HCT116 (cell line): ENCODE measurements at regions not wholly inside any gene's neighbourhood (a gene's known extent, or its start where the extent isn't known, plus 50 kb on each side); places are given as distances from the start of the nearest gene placed in this dataset.
"Not testable (repeated sequence)": the region's sequence is repeated elsewhere in the genome, so short reads cannot be mapped to it uniquely, and the experiment has no call there.

ENCODE experiments used
- ATAC-seq: fragments of 200-7000 bp; cut with Tn5 transposase; 2 replicates; pipeline ENCODE4 v1.9.1; 2020; ENCODE audit warnings: mild to moderate bottlenecking, moderate library complexity
- BruUV-seq: library from RNA; stranded (reverse); fragments of 400-500 nt; replicated peaks from 2 replicates; lab custom pipeline; 2021; lab: Mats Ljungman, UMichigan
- CTCF ChIA-PET: fragments of 300-600 bp; sonication (Branson Sonifier 250); formaldehyde crosslinking; loops from one replicate; lab custom pipeline; 2021; ENCODE audit warnings: antibody characterized with exemption; lab: Charles Lee
- POLR2A ChIA-PET: fragments of 300-600, 350-600 bp; sonication (Branson Sonifier 250); formaldehyde crosslinking; loops from one replicate; lab custom pipeline; 2021; ENCODE audit warnings: antibody characterized with exemption; lab: Charles Lee
- RAD21 ChIA-PET, 2 experiments: fragments of 300-600 bp; sonication (Branson Sonifier 250); formaldehyde crosslinking; loops; one replicate each; lab custom pipeline; 2023; ENCODE audit warnings: low total read pairs in 2 of 2; ENCODE audit not compliant: uncharacterized antibody in 2 of 2, unreplicated experiment in 2 of 2, low non-redundant PET in 1 of 2; lab: Charles Lee
- DNase-seq: peaks from one replicate; pipeline ENCODE4 v3.0.0-alpha.2; 2010; ENCODE audit warnings: low read depth, low spot score
- H2AFZ ChIP-seq: fragments of 200-600 bp; shearing (Covaris generic), sonication (generic); 2 replicates; pipeline ENCODE4 v1.6.1; 2017; ENCODE audit warnings: low read depth, mixed run types, mixed read lengths, antibody characterized with exemption, low read length; ENCODE audit not compliant: poor library complexity, severe bottlenecking
- H3K27ac ChIP-seq: 2 replicates; pipeline ENCODE4 v1.5.1; 2012; ENCODE audit warnings: low read depth, low read length
- H3K27me3 ChIP-seq: fragments of 200-600 bp; sonication (generic); 2 replicates; pipeline ENCODE4 v1.6.1; 2016; ENCODE audit warnings: mixed run types, low read length, mixed read lengths; ENCODE audit not compliant: insufficient read depth
- H3K36me3 ChIP-seq, 2 experiments: fragments of 200-500 bp in 1 of 2; fragments of 200-600 bp in 1 of 2; sonication (Bioruptor generic) in 1 of 2; sonication (generic) in 1 of 2; 2 replicates each; pipeline versions ENCODE4 v1.5.1 to v1.6.1; 2014 to 2016; ENCODE audit warnings: low read length in 2 of 2, inconsistent platforms in 1 of 2, mixed read lengths in 1 of 2, mixed run types in 1 of 2; ENCODE audit not compliant: insufficient read depth in 2 of 2, control insufficient read depth in 1 of 2
- H3K4me1 ChIP-seq, 2 experiments: fragments of 200-600 bp in 1 of 2; sonication (generic) in 1 of 2; 2 replicates each; pipeline versions ENCODE4 v1.5.1 to v1.6.1; 2012 to 2017; ENCODE audit warnings: low read length in 2 of 2, inconsistent platforms in 1 of 2, mild to moderate bottlenecking in 1 of 2, mixed read lengths in 1 of 2, mixed run types in 1 of 2, moderate library complexity in 1 of 2; ENCODE audit not compliant: insufficient read depth in 2 of 2, control insufficient read depth in 1 of 2
- H3K4me2 ChIP-seq: fragments of 200-600 bp; sonication (generic); 2 replicates; pipeline ENCODE4 v1.6.1; 2017; ENCODE audit warnings: mixed run types, low read length, mixed read lengths
- H3K4me3 ChIP-seq, 2 experiments: fragments of 200-600 bp in 1 of 2; sonication (generic) in 1 of 2; replicated peaks in 1 of 2; 2 replicates each; pipeline ENCODE4 v1.5.1; 2011 to 2016; ENCODE audit warnings: low read length in 2 of 2, control low read depth in 1 of 2, low read depth in 1 of 2, mild to moderate bottlenecking in 1 of 2, mixed read lengths in 1 of 2, mixed run types in 1 of 2
- H3K79me2 ChIP-seq: fragments of 200-600 bp; sonication (generic); 2 replicates; pipeline ENCODE4 v1.6.1; 2017; ENCODE audit warnings: mild to moderate bottlenecking, mixed run types, low read length, moderate library complexity, mixed read lengths; ENCODE audit not compliant: insufficient read depth
- H3K9ac ChIP-seq: fragments of 200-600 bp; sonication (generic); 2 replicates; pipeline ENCODE4 v1.6.1; 2016; ENCODE audit warnings: low read length, mixed read lengths
- H3K9me2 ChIP-seq: fragments of 200-600 bp; sonication (generic), shearing (Covaris generic); 2 replicates; pipeline ENCODE4 v1.6.1; 2017; ENCODE audit warnings: mixed run types, mild to moderate bottlenecking, moderate library complexity; ENCODE audit not compliant: insufficient read depth
- H3K9me3 ChIP-seq, 2 experiments: fragments of 200-500 bp in 1 of 2; fragments of 200-600 bp in 1 of 2; sonication (Bioruptor generic) in 1 of 2; sonication (generic) in 1 of 2; 2 replicates each; pipeline ENCODE4 v1.6.1; 2014 to 2017; ENCODE audit warnings: low read length in 2 of 2, mixed read lengths in 2 of 2, inconsistent platforms in 1 of 2, low read depth in 1 of 2, mild to moderate bottlenecking in 1 of 2, mixed run types in 1 of 2, moderate library complexity in 1 of 2; ENCODE audit not compliant: control insufficient read depth in 1 of 2, insufficient read depth in 1 of 2
- H4K20me1 ChIP-seq: fragments of 200-600 bp; sonication (generic), shearing (Covaris generic); 2 replicates; pipeline ENCODE4 v1.6.1; 2017; ENCODE audit warnings: mixed run types, mild to moderate bottlenecking, moderate library complexity; ENCODE audit not compliant: insufficient read depth
- CBX3 ChIP-seq: IDR thresholded peaks from 2 replicates; pipeline ENCODE4 v1.6.1; 2012; ENCODE audit warnings: low read depth
- CEBPB ChIP-seq: IDR thresholded peaks from 2 replicates; pipeline ENCODE4 v1.6.1; 2012; ENCODE audit warnings: low read depth
- EGR1 ChIP-seq: IDR thresholded peaks from 2 replicates; pipeline ENCODE4 v1.6.1; 2012; ENCODE audit warnings: low read depth
- ELF1 ChIP-seq: IDR thresholded peaks from 2 replicates; pipeline ENCODE4 v1.6.1; 2012; ENCODE audit warnings: low read depth, borderline replicate concordance
- EZH2 ChIP-seq: fragments of 200-600 bp; sonication (generic); IDR thresholded peaks from 2 replicates; pipeline ENCODE4 v1.6.1; 2017; ENCODE audit warnings: antibody characterized with exemption, mixed run types
- FOSL1 ChIP-seq: IDR thresholded peaks from 2 replicates; pipeline ENCODE4 v1.6.1; 2012; ENCODE audit warnings: low read depth
- POLR2AphosphoS5 ChIP-seq: IDR thresholded peaks from 2 replicates; pipeline ENCODE4 v1.6.1; 2011; ENCODE audit warnings: mild to moderate bottlenecking, low read depth, low read length, moderate library complexity
- RAD21 ChIP-seq: IDR thresholded peaks from 2 replicates; pipeline ENCODE4 v1.6.1; 2012; ENCODE audit warnings: low read depth, mild to moderate bottlenecking
- SIN3A ChIP-seq: IDR thresholded peaks from 2 replicates; pipeline ENCODE4 v1.6.1; 2012; ENCODE audit warnings: low read depth
- SP1 ChIP-seq: IDR thresholded peaks from 2 replicates; pipeline ENCODE4 v1.6.1; 2012; ENCODE audit warnings: low read depth
- SRF ChIP-seq: IDR thresholded peaks from 2 replicates; pipeline ENCODE4 v1.6.1; 2012; ENCODE audit warnings: low read depth
- TCF7L2 ChIP-seq: IDR thresholded peaks from 2 replicates; pipeline ENCODE4 v1.7.0; 2011; ENCODE audit warnings: borderline replicate concordance, inconsistent platforms; ENCODE audit not compliant: insufficient read depth, insufficient read length; ENCODE audit errors: extremely low read depth
- ZFX ChIP-seq: fragments of 450-650 bp; IDR thresholded peaks from 2 replicates; pipeline ENCODE4 v1.6.1; 2017
- ZNF274 ChIP-seq: fragments of 200-500 bp; sonication (Bioruptor generic); IDR thresholded peaks from 2 replicates; pipeline ENCODE4 v1.6.1; 2014; ENCODE audit warnings: mild to moderate bottlenecking, low read depth, low read length, inconsistent platforms
- intact Hi-C: fragments of 100-400 bp; cut with micrococcal nuclease; formaldehyde crosslinking; loops from 2 replicates; pipeline ENCODE4 v1.10.0; 2022
- TF ChIP-seq, protein P1 (sequence below): IDR thresholded peaks from 2 replicates; pipeline ENCODE4 v1.6.1; 2012
- TF ChIP-seq, protein P2 (sequence below): IDR thresholded peaks from 2 replicates; pipeline ENCODE4 v1.6.1; 2011; ENCODE audit warnings: mild to moderate bottlenecking, low read length, moderate library complexity; ENCODE audit not compliant: insufficient replicate concordance; ENCODE audit errors: extremely low read depth
- TF ChIP-seq, protein P3 (sequence below): IDR thresholded peaks from 2 replicates; pipeline ENCODE4 v1.6.1; 2012; ENCODE audit warnings: low read depth

DNA sequence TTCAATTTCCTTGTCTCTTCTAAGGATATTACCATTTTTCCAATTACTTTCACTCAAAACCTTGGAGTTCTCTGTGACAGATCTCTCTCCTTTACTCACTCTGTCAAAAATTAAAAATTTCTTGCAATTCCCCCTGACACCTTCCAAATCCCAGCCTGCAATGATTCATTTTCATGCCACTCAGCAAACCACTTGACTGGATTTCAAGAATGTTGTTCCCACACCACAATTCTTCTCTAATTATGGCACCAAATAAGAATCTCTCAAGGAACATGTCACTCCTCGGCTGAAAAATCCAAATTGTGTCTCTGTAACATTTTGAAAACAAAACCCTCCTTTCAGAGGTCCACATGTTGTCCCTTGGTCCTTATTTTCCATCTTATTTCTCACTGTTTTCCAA lies 438.9 kb upstream of the ZP4 start:
- Histone ChIP-seq H3K27me3 (no peaks in the 10 kb centered on the region), H3K4me3 (no peak overlapping the region), H3K9me2 (no peaks in the 10 kb centered on the region), H2AFZ (no peak overlapping the region), H3K9me3 (peaks cover 0 to 26% of the 10 kb centered on the region in 2 experiments; a peak in 2 of 4 replicates), H3K9ac (no peak overlapping the region), H3K4me1 (no peaks in the 10 kb centered on the region), H3K79me2 (no peaks in the 10 kb centered on the region), H3K36me3 (no peaks in the 10 kb centered on the region), H3K4me2 (no peak overlapping the region), H3K27ac (no peak overlapping the region)
- BruUV-seq: no TSS peak
- ChIA-PET POLR2A (no interaction called here), RAD21 (no interaction called here), CTCF (no interaction called here)
- DNase-seq (no peak), ATAC-seq (no peak)
- intact Hi-C loops: no loop called here
- TF ChIP-seq, protein P1, sequence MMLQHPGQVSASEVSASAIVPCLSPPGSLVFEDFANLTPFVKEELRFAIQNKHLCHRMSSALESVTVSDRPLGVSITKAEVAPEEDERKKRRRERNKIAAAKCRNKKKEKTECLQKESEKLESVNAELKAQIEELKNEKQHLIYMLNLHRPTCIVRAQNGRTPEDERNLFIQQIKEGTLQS: no peak
- TF ChIP-seq SIN3A: no peak
- TF ChIP-seq EZH2: no peak
- no peak for TF ChIP-seq SRF
- no peak for TF ChIP-seq CEBPB
- TF ChIP-seq ZFX: no peak
- TF ChIP-seq, protein P2, sequence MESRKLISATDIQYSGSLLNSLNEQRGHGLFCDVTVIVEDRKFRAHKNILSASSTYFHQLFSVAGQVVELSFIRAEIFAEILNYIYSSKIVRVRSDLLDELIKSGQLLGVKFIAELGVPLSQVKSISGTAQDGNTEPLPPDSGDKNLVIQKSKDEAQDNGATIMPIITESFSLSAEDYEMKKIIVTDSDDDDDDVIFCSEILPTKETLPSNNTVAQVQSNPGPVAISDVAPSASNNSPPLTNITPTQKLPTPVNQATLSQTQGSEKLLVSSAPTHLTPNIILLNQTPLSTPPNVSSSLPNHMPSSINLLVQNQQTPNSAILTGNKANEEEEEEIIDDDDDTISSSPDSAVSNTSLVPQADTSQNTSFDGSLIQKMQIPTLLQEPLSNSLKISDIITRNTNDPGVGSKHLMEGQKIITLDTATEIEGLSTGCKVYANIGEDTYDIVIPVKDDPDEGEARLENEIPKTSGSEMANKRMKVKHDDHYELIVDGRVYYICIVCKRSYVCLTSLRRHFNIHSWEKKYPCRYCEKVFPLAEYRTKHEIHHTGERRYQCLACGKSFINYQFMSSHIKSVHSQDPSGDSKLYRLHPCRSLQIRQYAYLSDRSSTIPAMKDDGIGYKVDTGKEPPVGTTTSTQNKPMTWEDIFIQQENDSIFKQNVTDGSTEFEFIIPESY: no peak
- TF ChIP-seq TCF7L2: no peak
- TF ChIP-seq, protein P3, sequence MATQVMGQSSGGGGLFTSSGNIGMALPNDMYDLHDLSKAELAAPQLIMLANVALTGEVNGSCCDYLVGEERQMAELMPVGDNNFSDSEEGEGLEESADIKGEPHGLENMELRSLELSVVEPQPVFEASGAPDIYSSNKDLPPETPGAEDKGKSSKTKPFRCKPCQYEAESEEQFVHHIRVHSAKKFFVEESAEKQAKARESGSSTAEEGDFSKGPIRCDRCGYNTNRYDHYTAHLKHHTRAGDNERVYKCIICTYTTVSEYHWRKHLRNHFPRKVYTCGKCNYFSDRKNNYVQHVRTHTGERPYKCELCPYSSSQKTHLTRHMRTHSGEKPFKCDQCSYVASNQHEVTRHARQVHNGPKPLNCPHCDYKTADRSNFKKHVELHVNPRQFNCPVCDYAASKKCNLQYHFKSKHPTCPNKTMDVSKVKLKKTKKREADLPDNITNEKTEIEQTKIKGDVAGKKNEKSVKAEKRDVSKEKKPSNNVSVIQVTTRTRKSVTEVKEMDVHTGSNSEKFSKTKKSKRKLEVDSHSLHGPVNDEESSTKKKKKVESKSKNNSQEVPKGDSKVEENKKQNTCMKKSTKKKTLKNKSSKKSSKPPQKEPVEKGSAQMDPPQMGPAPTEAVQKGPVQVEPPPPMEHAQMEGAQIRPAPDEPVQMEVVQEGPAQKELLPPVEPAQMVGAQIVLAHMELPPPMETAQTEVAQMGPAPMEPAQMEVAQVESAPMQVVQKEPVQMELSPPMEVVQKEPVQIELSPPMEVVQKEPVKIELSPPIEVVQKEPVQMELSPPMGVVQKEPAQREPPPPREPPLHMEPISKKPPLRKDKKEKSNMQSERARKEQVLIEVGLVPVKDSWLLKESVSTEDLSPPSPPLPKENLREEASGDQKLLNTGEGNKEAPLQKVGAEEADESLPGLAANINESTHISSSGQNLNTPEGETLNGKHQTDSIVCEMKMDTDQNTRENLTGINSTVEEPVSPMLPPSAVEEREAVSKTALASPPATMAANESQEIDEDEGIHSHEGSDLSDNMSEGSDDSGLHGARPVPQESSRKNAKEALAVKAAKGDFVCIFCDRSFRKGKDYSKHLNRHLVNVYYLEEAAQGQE: no peak
- no peak for TF ChIP-seq EGR1
- TF ChIP-seq ELF1: no peak
- TF ChIP-seq RAD21: no peak
- TF ChIP-seq POLR2AphosphoS5: no peak
- no peak for TF ChIP-seq CBX3
- no peak for TF ChIP-seq ZNF274
- TF ChIP-seq SP1: no peak
- TF ChIP-seq FOSL1: no peak
- TF ChIP-seq, all 23 proteins: peak for 0
- no peaks in the 10 kb centered on the region for H4K20me1 ChIP-seq

DNA sequence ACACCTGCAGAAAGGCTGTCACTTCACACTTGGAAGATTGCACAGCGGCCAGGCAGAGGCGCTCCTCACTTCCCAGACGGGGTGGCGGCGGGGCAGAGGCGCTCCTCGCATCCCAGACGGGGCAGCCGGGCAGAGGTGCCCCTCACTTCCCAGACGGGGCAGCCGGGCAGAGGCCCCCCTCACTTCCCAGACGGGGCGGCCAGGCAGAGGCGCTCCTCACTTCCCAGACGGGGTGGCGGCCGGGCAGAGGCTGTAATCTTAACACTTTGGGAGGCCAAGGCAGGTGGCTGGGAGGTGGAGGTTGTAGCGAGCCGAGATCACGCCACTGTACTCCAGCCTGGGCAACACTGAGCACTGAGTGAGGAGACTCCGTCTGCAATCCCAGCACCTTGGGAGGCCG lies 436.3 kb upstream of the ZP4 start:
- BruUV-seq: not testable (repeated sequence)

More for the DNA sequence above, 436.3 kb upstream of the ZP4 start:
- H3K4me2 ChIP-seq, H3K79me2 ChIP-seq, H3K27me3 ChIP-seq, H3K4me1 ChIP-seq, H3K36me3 ChIP-seq, RAD21 ChIA-PET, H3K27ac ChIP-seq, H3K9ac ChIP-seq, H4K20me1 ChIP-seq, ATAC-seq, POLR2A ChIA-PET, DNase-seq, H3K4me3 ChIP-seq, H2AFZ ChIP-seq, H3K9me2 ChIP-seq, CTCF ChIA-PET, intact Hi-C loops: not testable (repeated sequence)
- H3K9me3 ChIP-seq: peaks cover 0 to 22% of the 10 kb centered on the region in 2 experiments; a peak in 1 of 4 replicates
